ENCODE measurements at regions not wholly inside any gene's neighbourhood (a gene's known extent, or its start where the extent isn't known, plus 50 kb on each side); places are given as distances from the start of the nearest gene placed in this dataset.

- H3K27me3 ChIP-seq (replicated peaks in 1 of 7) = peaks cover 0 to 86% (median 11%) of the 10 kb centered on the region in 7 donors
- H3K9me3 ChIP-seq = no peaks in the 10 kb centered on the region
- intact Hi-C loops (cut with DNase I; ENCODE audit: low total_unique reads) = no loop called here
Measured at GRCh38 chr2:219692521-219692920, 65.1 kb downstream of the SLC4A3 start.

GRCh38 chr2:219695145-219695709 lies 67.8 kb downstream of the SLC4A3 start:
- peaks cover 0 to 88% (median 5%) of the 10 kb centered on the region in 7 donors for H3K27me3 ChIP-seq (replicated peaks in 1 of 7)
- H3K4me1 ChIP-seq = no peaks in the 10 kb centered on the region
- TF ChIP-seq POLR2A (IDR thresholded peaks at IDR 0.05) (no peak), CTCF (IDR thresholded peaks at IDR 0.05 in 8 of 11, conservative IDR thresholded peaks at IDR 0.05 in 3 of 11) (no peak), POLR2AphosphoS5 (IDR thresholded peaks at IDR 0.05) (no peak)
- WGBS, 5 donors = 36 to 57% (median 43%) methylated on average over 3 of the region's 3 CpGs
- H3K9me3 ChIP-seq = no peaks in the 10 kb centered on the region
- H3K4me3 ChIP-seq = no peak overlapping the region
- H3K27ac ChIP-seq = no peak overlapping the region
- DNase-seq = no peak
- H3K36me3 ChIP-seq = no peaks in the 10 kb centered on the region
- intact Hi-C loops (cut with DNase I; ENCODE audit: low total_unique reads) = no loop called here

More at GRCh38 chr2:219692521-219692920, 65.1 kb downstream of the SLC4A3 start:
- DNase-seq = no peak
- Histone ChIP-seq H3K4me1 (peaks cover 0 to 8% (median 0%) of the 10 kb centered on the region in 6 donors), H3K4me3 (no peak overlapping the region), H3K27ac (no peak overlapping the region), H3K36me3 (no peaks in the 10 kb centered on the region)
- TF ChIP-seq CTCF (IDR thresholded peaks at IDR 0.05 in 8 of 11, conservative IDR thresholded peaks at IDR 0.05 in 3 of 11) (no peak), POLR2A (IDR thresholded peaks at IDR 0.05) (no peak), POLR2AphosphoS5 (IDR thresholded peaks at IDR 0.05) (no peak)
- whole genome bisulfite sequencing, 5 donors = 61 to 85% (median 74%) methylated on average over 5 of the region's 5 CpGs

GRCh38 chr2:219697811-219698747 lies 70.6 kb downstream of the SLC4A3 start:
- intact Hi-C loops (cut with DNase I; ENCODE audit: low total_unique reads) = no loop called here
- no peaks in the 10 kb centered on the region for H3K36me3 ChIP-seq
- H3K27me3 ChIP-seq (replicated peaks in 1 of 7) = peaks cover 0 to 71% (median under 1%) of the 10 kb centered on the region in 7 donors
- WGBS, 5 donors = 72 to 84% (median 76%) methylated on average over 12 of the region's 12 CpGs
- H3K9me3 ChIP-seq = no peaks in the 10 kb centered on the region
- TF ChIP-seq CTCF (IDR thresholded peaks at IDR 0.05 in 8 of 11, conservative IDR thresholded peaks at IDR 0.05 in 3 of 11) (no peak), POLR2A (IDR thresholded peaks at IDR 0.05) (no peak), POLR2AphosphoS5 (IDR thresholded peaks at IDR 0.05) (no peak)
- H3K4me3 ChIP-seq = no peak overlapping the region
- no peak for DNase-seq
- no peaks in the 10 kb centered on the region for H3K4me1 ChIP-seq
- H3K27ac ChIP-seq = no peak overlapping the region
